Stimulated activated CD8-positive, alpha-beta memory T cell treated with anti-CD3 and anti-CD28 coated beads, Interleukin-7, amount 100 ng/mL, for 4 hours (primary cell): ENCODE measurements at regions not wholly inside any gene's neighbourhood (a gene's known extent, or its start where the extent isn't known, plus 50 kb on each side); places are given as distances from the start of the nearest gene placed in this dataset.

Source experiments
- DNase-seq, 2 donors: peaks; one replicate each; pipeline ENCODE4 v3.0.0-alpha.2; 2020; ENCODE audit warnings: low read depth in 2 of 2

GRCh38 chr1:9179463-9180110 is 50.7 kb upstream of the GPR157 start:
- DNase-seq, result no peak

GRCh38 chr1:9180111-9180819 is 51.4 kb upstream of the GPR157 start:
- no peak for DNase-seq

GRCh38 chr1:9181176-9181906 is 52.4 kb upstream of the GPR157 start:
- peak; percentile 32 to 39 for DNase-seq

GRCh38 chr1:9181990-9182783 is 52.4 kb upstream of the H6PD start:
- DNase-seq, result no peak

DNA sequence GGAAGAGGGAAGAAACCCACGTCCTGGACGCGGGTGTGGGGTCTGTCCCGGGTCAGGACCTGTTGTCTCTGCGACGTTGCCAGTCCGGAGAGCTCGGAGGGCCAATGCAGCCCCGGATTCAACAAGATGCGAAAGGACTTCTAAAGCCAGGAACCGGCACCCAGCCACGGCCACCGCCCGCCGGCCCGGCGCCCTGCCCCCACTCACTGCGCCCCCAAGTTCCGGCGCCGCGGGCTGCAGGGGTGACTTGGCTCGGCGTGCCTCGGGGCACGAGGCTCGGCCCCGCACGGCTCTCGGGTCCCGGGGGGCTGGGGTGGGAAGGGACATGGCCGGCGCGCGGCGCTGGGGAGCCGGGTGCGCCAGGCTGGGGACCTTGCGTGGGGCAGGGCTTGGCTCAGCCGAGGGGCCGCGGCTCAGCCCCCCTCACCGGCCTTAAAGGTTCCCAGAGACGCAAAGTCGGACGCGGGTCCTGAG is 51.8 kb upstream of the H6PD start:
- no peak for DNase-seq

GRCh38 chr1:9183441-9183840 is 51.1 kb upstream of the H6PD start:
- no peak for DNase-seq

DNA sequence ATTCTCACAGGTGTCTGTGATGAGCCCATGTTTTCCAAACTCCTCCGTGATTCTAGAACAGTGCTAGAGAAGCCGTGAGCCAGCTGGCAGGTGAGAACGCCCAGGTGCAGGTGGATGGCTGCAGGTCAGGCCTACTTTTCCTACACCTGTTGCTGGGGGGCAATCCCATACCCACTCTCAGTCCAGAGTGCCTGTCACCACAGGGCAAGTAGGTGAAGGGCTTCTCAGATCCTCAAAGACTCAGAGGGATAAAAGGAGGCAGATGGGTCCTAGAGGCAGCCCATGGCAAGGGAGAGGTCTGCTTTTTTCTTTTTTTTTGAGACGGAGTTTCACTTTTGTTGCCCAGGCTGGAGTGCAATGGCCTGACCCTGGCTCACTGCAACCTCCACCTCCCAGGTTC is 50.7 kb upstream of the H6PD start:
- DNase-seq, result no peak

DNA sequence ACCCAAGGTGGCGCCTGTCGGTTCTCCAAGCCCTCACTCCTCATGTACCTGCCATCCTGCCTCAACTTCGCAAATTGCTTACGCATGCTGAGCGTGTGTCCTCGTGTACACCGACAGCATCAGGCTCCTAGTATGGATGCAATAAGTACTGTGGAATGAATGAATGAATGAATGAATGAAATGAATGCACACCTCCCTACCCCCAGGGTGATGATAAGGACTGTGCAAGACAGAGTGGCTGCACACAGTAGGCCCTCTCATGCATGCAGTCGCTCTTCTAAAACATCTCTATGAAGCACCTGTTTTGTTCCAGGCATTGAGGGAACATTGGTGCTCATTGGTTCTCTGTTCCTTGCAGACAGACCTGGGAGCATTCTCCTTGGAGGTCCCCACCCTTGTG is 49.8 kb upstream of the H6PD start:
- no peak for DNase-seq
